GM12878 (cell line): ENCODE measurements at regions not wholly inside any gene's neighbourhood (a gene's known extent, or its start where the extent isn't known, plus 50 kb on each side); places are given as distances from the start of the nearest gene placed in this dataset.

Experiments
- CHD2 ChIP-seq: IDR thresholded peaks from 2 replicates; pipeline ENCODE4 v1.6.1; 2011; ENCODE audit warnings: low read depth, low read length, improper control_type of control experiment, borderline replicate concordance
- EZH2 ChIP-seq: IDR thresholded peaks from 2 replicates; pipeline ENCODE4 v1.6.1; 2012; ENCODE audit warnings: low read depth, mild to moderate bottlenecking, control low read depth, inconsistent platforms, low read length, borderline replicate concordance; ENCODE audit not compliant: control insufficient read depth
- POLR2AphosphoS5 ChIP-seq: IDR thresholded peaks from 2 replicates; pipeline ENCODE4 v1.6.1; 2011; ENCODE audit warnings: mild to moderate bottlenecking, low read length, inconsistent platforms

- TF ChIP-seq CHD2 (no peak), POLR2AphosphoS5 (no peak), EZH2 (no peak)
Observed at GRCh38 chr14:62632771-62633170, 412.5 kb downstream of the KCNH5 start.
